ENCODE measurements at regions not wholly inside any gene's neighbourhood (a gene's known extent, or its start where the extent isn't known, plus 50 kb on each side); places are given as distances from the start of the nearest gene placed in this dataset.

DNA sequence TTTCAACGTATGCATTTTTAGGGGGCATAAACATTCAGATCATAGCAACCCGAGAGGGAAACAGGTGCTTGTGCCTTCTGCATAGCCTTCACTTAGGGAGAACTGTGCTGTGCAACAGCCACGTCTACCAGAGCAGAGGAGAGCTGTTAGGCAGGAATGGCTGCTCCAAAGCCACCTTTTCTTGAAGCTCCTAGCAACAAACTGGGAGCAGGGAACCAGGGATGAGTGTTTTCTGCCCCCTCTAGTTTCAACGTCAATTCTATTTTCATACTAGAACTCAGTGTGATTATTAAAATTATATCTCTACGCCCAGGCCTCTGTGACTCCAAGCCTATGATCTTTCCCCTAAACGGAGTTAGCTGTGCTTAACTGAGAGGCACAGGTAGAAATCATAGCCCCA, 290.0 kb downstream of the HAPSTR1 start:
- no peak for TF ChIP-seq EZH2 (IDR thresholded peaks at IDR 0.05; ENCODE audit: insufficient read depth, poor library complexity, severe bottlenecking)
- no peak for TF ChIP-seq EZH2phosphoT487 (IDR thresholded peaks at IDR 0.05; ENCODE audit: insufficient read depth, low read depth)
